Right lobe of liver (tissue), 6 donors: ENCODE measurements at regions not wholly inside any gene's neighbourhood (a gene's known extent, or its start where the extent isn't known, plus 50 kb on each side); places are given as distances from the start of the nearest gene placed in this dataset.
A peak's percentile ranks its signal among the peaks of the same experiment; 100 is the strongest.

Source experiments
- ATAC-seq, 4 donors: fragments of 200-7000 bp; cut with Tn5 transposase; one replicate each; pipeline ENCODE4 v1.9.1; 2020; ENCODE audit warnings: mild to moderate bottlenecking in 4 of 4, moderate library complexity in 4 of 4
- DNase-seq, 3 donors: peaks; one replicate each; pipeline ENCODE4 v3.0.0-alpha.2; 2020
- H3K27ac ChIP-seq, 3 donors: fragments of 200-600 bp; one replicate each; pipeline ENCODE4 v1.8.0; 2022
- H3K27me3 ChIP-seq, 2 donors: fragments of 200-600 bp; one replicate each; pipeline ENCODE4 v1.8.0; 2022
- H3K36me3 ChIP-seq, 4 donors: fragments of 200-600 bp; sonication (generic) in 1 of 4; one replicate each; pipeline versions ENCODE4 v1.5.1 to v1.8.0; 2017 to 2022; ENCODE audit warnings: control low read depth in 1 of 4
- H3K4me1 ChIP-seq, 4 donors: fragments of 200-600 bp; sonication (generic) in 1 of 4; one replicate each; pipeline versions ENCODE4 v1.5.1 to v1.8.0; 2017 to 2022; ENCODE audit warnings: control low read depth in 1 of 4
- H3K4me3 ChIP-seq, 3 donors: fragments of 200-600 bp; one replicate each; pipeline ENCODE4 v1.8.0; 2022
- H3K9me3 ChIP-seq, 4 donors: fragments of 200-600 bp; sonication (generic) in 1 of 4; one replicate each; pipeline versions ENCODE4 v1.5.1 to v1.8.0; 2017 to 2022; ENCODE audit warnings: control low read depth in 1 of 4
- CTCF ChIP-seq, 4 donors: fragments of 200-600 bp in 3 of 4; fragments of 450-650 bp in 1 of 4; IDR thresholded peaks; one replicate each; pipeline versions ENCODE4 v1.5.1 to v1.8.0; 2016 to 2022; ENCODE audit warnings: antibody characterized with exemption in 4 of 4, mild to moderate bottlenecking in 2 of 4
- POLR2A ChIP-seq: fragments of 450-650 bp; IDR thresholded peaks from one replicate; pipeline ENCODE4 v1.6.1; 2017; ENCODE audit warnings: antibody characterized with exemption, mild to moderate bottlenecking
- WGBS: methylation state at CpG from one replicate; pipeline ENCODE4 v1.1.6; 2018; ENCODE audit warnings: low coverage, low lambda C conversion rate; ENCODE audit not compliant: insufficient coverage; ENCODE audit errors: missing lambda C conversion rate; 5-methylcytosine and 5-hydroxymethylcytosine counted together
- intact Hi-C, 2 donors: fragments of 100-400 bp; cut with DNase I; formaldehyde crosslinking; loops; one replicate each; pipeline versions ENCODE4 v1.11.2 to v1.14.1; 2022
- donor health status: DM: no; HTN: yes; CAD: no.
- donor health status: DM: no; HTN: no; CAD: no.
- donor health status: DM: no; HTN: no; CAD: no.
- donor health status: DM: no; HTN: yes; CAD: no.
- donor health status: DM: no; HTN: yes; CAD: no.

- ATAC-seq = no peak
- H3K27me3 ChIP-seq = no peaks in the 10 kb centered on the region
- no peak overlapping the region for H3K4me3 ChIP-seq
- no peak overlapping the region for H3K27ac ChIP-seq
- 76% methylated on average over 10 of the region's 11 CpGs for WGBS
- DNase-seq = no peak
- no peaks in the 10 kb centered on the region for H3K9me3 ChIP-seq
- no peak for TF ChIP-seq POLR2A
- no peak for TF ChIP-seq CTCF (IDR thresholded peaks at IDR 0.05)
- H3K36me3 ChIP-seq = no peaks in the 10 kb centered on the region
- no peaks in the 10 kb centered on the region for H3K4me1 ChIP-seq
- intact Hi-C loops = no loop called here
These were observed 628.2 kb upstream of the CFAP20DC start for GRCh38 chr3:59677747-59678702.

GRCh38 chr3:59675495-59675894 lies 625.7 kb upstream of the CFAP20DC start:
- no peak overlapping the region for H3K4me3 ChIP-seq
- H3K9me3 ChIP-seq = no peaks in the 10 kb centered on the region
- TF ChIP-seq POLR2A = no peak
- TF ChIP-seq CTCF (IDR thresholded peaks at IDR 0.05) = no peak
- H3K4me1 ChIP-seq = no peaks in the 10 kb centered on the region
- DNase-seq (no peak), ATAC-seq (no peak)
- H3K27me3 ChIP-seq = no peaks in the 10 kb centered on the region
- no peak overlapping the region for H3K27ac ChIP-seq
- WGBS = no CpG with 5 or more reads among the region's 2 CpGs
- intact Hi-C loops = no loop called here
- no peaks in the 10 kb centered on the region for H3K36me3 ChIP-seq

GRCh38 chr3:59663076-59663850 lies 613.4 kb upstream of the CFAP20DC start:
- ATAC-seq (no peak), DNase-seq (no peak)
- Histone ChIP-seq H3K4me1 (peaks cover 0 to 10% (median 3%) of the 10 kb centered on the region in 4 donors), H3K4me3 (no peak overlapping the region), H3K27me3 (no peaks in the 10 kb centered on the region), H3K27ac (no peak overlapping the region), H3K36me3 (no peaks in the 10 kb centered on the region), H3K9me3 (no peaks in the 10 kb centered on the region)
- 94% methylated on average over 2 of the region's 2 CpGs for WGBS
- TF ChIP-seq CTCF (IDR thresholded peaks at IDR 0.05) (no peak), POLR2A (no peak)
- intact Hi-C loops = no loop called here

- 77% methylated on average over 8 of the region's 9 CpGs for WGBS
- ATAC-seq (no peak), DNase-seq (peak in 1 of 3 donors; percentile 56)
- Histone ChIP-seq H3K27me3 (no peaks in the 10 kb centered on the region), H3K4me1 (peaks cover 0 to 10% (median 3%) of the 10 kb centered on the region in 4 donors), H3K9me3 (no peaks in the 10 kb centered on the region), H3K36me3 (no peaks in the 10 kb centered on the region), H3K27ac (no peak overlapping the region), H3K4me3 (no peak overlapping the region)
- no peak for TF ChIP-seq POLR2A
- no peak for TF ChIP-seq CTCF (IDR thresholded peaks at IDR 0.05)
- intact Hi-C loops = no loop called here
These were observed 611.2 kb upstream of the CFAP20DC start for GRCh38 chr3:59660852-59661625.
